B cell (primary cell): ENCODE measurements at regions not wholly inside any gene's neighbourhood (a gene's known extent, or its start where the extent isn't known, plus 50 kb on each side); places are given as distances from the start of the nearest gene placed in this dataset.

Experiments used
- ATAC-seq: fragments of 200-7000 bp; cut with Tn5 transposase; one replicate; pipeline ENCODE4 v1.10.0; 2021; ENCODE audit warnings: low read depth, mild to moderate bottlenecking, moderate number of reproducible peaks, moderate library complexity
- CTCF ChIA-PET: fragments of 350-600 bp; sonication (Branson Sonifier 250); formaldehyde crosslinking; loops from one replicate; lab custom pipeline; 2021; ENCODE audit warnings: antibody characterized with exemption, inconsistent platforms; lab: Charles Lee
- POLR2A ChIA-PET: fragments of 350-600 bp; sonication (Branson Sonifier 250); formaldehyde crosslinking; loops from one replicate; lab custom pipeline; 2021; ENCODE audit warnings: antibody characterized with exemption; lab: Charles Lee
- DNase-seq: peaks from one replicate; pipeline ENCODE4 v3.0.0; 2013
- H2AFZ ChIP-seq: 2 replicates; pipeline ENCODE4 v1.6.1; 2012; ENCODE audit warnings: mild to moderate bottlenecking, low read depth, low read length; ENCODE audit not compliant: insufficient read depth, poor library complexity, severe bottlenecking
- H3K27ac ChIP-seq, 2 donors: 1 replicate in 1 of 2; 2 replicates in 1 of 2; pipeline ENCODE4 v1.5.1; 2012 to 2013; ENCODE audit warnings: low read length in 2 of 2, mild to moderate bottlenecking in 2 of 2, moderate library complexity in 1 of 2
- H3K27me3 ChIP-seq, 4 experiments: fragments of 200-600 bp in 1 of 4; sonication (generic) in 1 of 4; replicated peaks in 1 of 4; 1 replicate in 2 of 4; 2 replicates in 2 of 4; pipeline versions ENCODE4 v1.6.1 to v1.7.0; 2013 to 2016; ENCODE audit warnings: low read length in 3 of 4, mild to moderate bottlenecking in 2 of 4, mixed read lengths in 1 of 4, moderate library complexity in 1 of 4; ENCODE audit not compliant: insufficient read depth in 4 of 4, control insufficient read depth in 3 of 4; ENCODE audit errors: control extremely low read depth in 1 of 4
- H3K36me3 ChIP-seq, 2 experiments: replicated peaks in 1 of 2; 1 replicate in 1 of 2; 2 replicates in 1 of 2; pipeline versions ENCODE4 v1.6.1 to v1.7.1; 2013; ENCODE audit warnings: low read length in 1 of 2; ENCODE audit not compliant: insufficient read depth in 2 of 2, control insufficient read depth in 1 of 2; ENCODE audit errors: control extremely low read depth in 1 of 2, extremely low read depth in 1 of 2
- H3K4me1 ChIP-seq, 2 donors: fragments of 200-600 bp in 1 of 2; sonication (generic) in 1 of 2; 1 replicate in 1 of 2; 2 replicates in 1 of 2; pipeline versions ENCODE4 v1.5.1 to v1.6.1; 2013 to 2017; ENCODE audit warnings: low read length in 2 of 2; ENCODE audit not compliant: control insufficient read depth in 2 of 2, insufficient read depth in 2 of 2
- H3K4me2 ChIP-seq: replicated peaks from 2 replicates; pipeline ENCODE3; 2012; ENCODE audit warnings: mild to moderate bottlenecking, low read depth, low read length; ENCODE audit not compliant: poor library complexity, severe bottlenecking
- H3K4me3 ChIP-seq, 5 experiments: fragments of 200-600 bp in 1 of 5; sonication (generic) in 1 of 5; 1 replicate in 3 of 5; 2 replicates in 2 of 5; pipeline versions ENCODE4 v1.5.1 to v1.7.0; 2011 to 2016; ENCODE audit warnings: low read length in 4 of 5, mild to moderate bottlenecking in 4 of 5, low read depth in 2 of 5, control low read depth in 1 of 5, moderate library complexity in 1 of 5; ENCODE audit not compliant: insufficient read depth in 1 of 5; ENCODE audit errors: control extremely low read depth in 1 of 5, extremely low read depth in 1 of 5
- H3K79me2 ChIP-seq: fragments of 200-600 bp; sonication (generic); one replicate; pipeline ENCODE4 v1.6.0; 2016; ENCODE audit warnings: low read length; ENCODE audit not compliant: control insufficient read depth, insufficient read depth
- H3K9ac ChIP-seq: fragments of 200-600 bp; sonication (generic); 2 replicates; pipeline ENCODE4 v1.6.1; 2017; ENCODE audit warnings: mild to moderate bottlenecking, low read length, moderate library complexity
- H3K9me3 ChIP-seq, 3 donors: one replicate each; pipeline versions ENCODE4 v1.6.1 to v1.7.1; 2013; ENCODE audit warnings: low read length in 2 of 3; ENCODE audit not compliant: control insufficient read depth in 2 of 3, insufficient read depth in 1 of 3; ENCODE audit errors: control extremely low read depth in 1 of 3
- H4K20me1 ChIP-seq: 2 replicates; pipeline ENCODE4 v1.6.0; 2012; ENCODE audit warnings: mild to moderate bottlenecking, low read length; ENCODE audit not compliant: insufficient read depth, control insufficient read depth, poor library complexity, severe bottlenecking
- H3K27ac Mint-ChIP-seq: one replicate; pipeline ENCODE4 v1.8.0; 2021; ENCODE audit warnings: mixed read lengths
- H3K27me3 Mint-ChIP-seq: one replicate; pipeline ENCODE4 v1.8.0; 2021; ENCODE audit warnings: mixed read lengths
- H3K4me1 Mint-ChIP-seq: one replicate; pipeline ENCODE4 v1.8.0; 2021; ENCODE audit warnings: mixed read lengths
- H3K4me3 Mint-ChIP-seq: one replicate; pipeline ENCODE4 v1.8.0; 2021; ENCODE audit warnings: mixed read lengths
- H3K9me3 Mint-ChIP-seq: one replicate; pipeline ENCODE4 v1.8.0; 2022; ENCODE audit warnings: mixed read lengths; ENCODE audit not compliant: insufficient read depth
- CTCF ChIP-seq: fragments of 200-600 bp; IDR thresholded peaks from one replicate; pipeline ENCODE4 v1.8.0; 2022; ENCODE audit warnings: antibody characterized with exemption, mild to moderate bottlenecking
- EZH2 ChIP-seq: IDR thresholded peaks from 2 replicates; pipeline ENCODE4 v1.6.1; 2012; ENCODE audit warnings: borderline replicate concordance, low read depth, mild to moderate bottlenecking, moderate library complexity, low read length; ENCODE audit not compliant: insufficient read depth, poor library complexity, severe bottlenecking
- WGBS: methylation state at CpG from one replicate; pipeline ENCODE4 v1.1.5; 2013; ENCODE audit warnings: missing lambda C conversion rate; ENCODE audit not compliant: insufficient coverage; 5-methylcytosine and 5-hydroxymethylcytosine counted together
- intact Hi-C: fragments of 100-400 bp; cut with micrococcal nuclease; formaldehyde crosslinking; loops from one replicate; pipeline ENCODE4 v1.10.0; 2022

GRCh38 chr3:145620002-145620401, 541.0 kb downstream of the PLOD2 start:
- no peaks in the 10 kb centered on the region for H3K4me1 Mint-ChIP-seq
- no peaks in the 10 kb centered on the region for H3K36me3 ChIP-seq
- H3K27ac Mint-ChIP-seq = no peak overlapping the region
- H3K27me3 Mint-ChIP-seq = no peaks in the 10 kb centered on the region
- no peaks in the 10 kb centered on the region for H3K79me2 ChIP-seq
- H3K4me3 Mint-ChIP-seq = no peak overlapping the region
- no peak overlapping the region for H2AFZ ChIP-seq
- intact Hi-C loops = no loop called here
- H4K20me1 ChIP-seq = no peaks in the 10 kb centered on the region
- H3K4me2 ChIP-seq = no peak overlapping the region
- no peak for DNase-seq
- no peaks in the 10 kb centered on the region for H3K4me1 ChIP-seq
- CTCF ChIA-PET = no interaction called here
- H3K9ac ChIP-seq = no peak overlapping the region
- POLR2A ChIA-PET = no interaction called here
- H3K9me3 ChIP-seq = peaks cover 0 to 12% (median 0%) of the 10 kb centered on the region in 3 donors
- H3K27ac ChIP-seq = no peak overlapping the region
- no peak overlapping the region for H3K4me3 ChIP-seq
- TF ChIP-seq CTCF (no peak), EZH2 (no peak)
- no peak for ATAC-seq
- H3K27me3 ChIP-seq = no peaks in the 10 kb centered on the region
- H3K9me3 Mint-ChIP-seq = no peaks in the 10 kb centered on the region
- WGBS = 89% methylated on average over 2 of the region's 3 CpGs

- intact Hi-C loops = no loop called here
- H3K27me3 ChIP-seq = no peaks in the 10 kb centered on the region
- Mint-ChIP-seq H3K27me3 (no peaks in the 10 kb centered on the region), H3K27ac (no peak overlapping the region), H3K9me3 (no peaks in the 10 kb centered on the region), H3K4me3 (no peak overlapping the region), H3K4me1 (no peaks in the 10 kb centered on the region)
- ATAC-seq (no peak), DNase-seq (no peak)
- no peak overlapping the region for H3K27ac ChIP-seq
- CTCF ChIA-PET = no interaction called here
- no peaks in the 10 kb centered on the region for H3K36me3 ChIP-seq
- no peaks in the 10 kb centered on the region for H3K79me2 ChIP-seq
- H2AFZ ChIP-seq = no peak overlapping the region
- H3K9ac ChIP-seq = no peak overlapping the region
- H3K4me1 ChIP-seq = no peaks in the 10 kb centered on the region
- H3K4me2 ChIP-seq = no peak overlapping the region
- TF ChIP-seq CTCF (no peak), EZH2 (no peak)
- H3K9me3 ChIP-seq = peaks cover 0 to 12% (median 0%) of the 10 kb centered on the region in 3 donors
- no peaks in the 10 kb centered on the region for H4K20me1 ChIP-seq
- POLR2A ChIA-PET = no interaction called here
- H3K4me3 ChIP-seq = no peak overlapping the region
These were observed 540.5 kb downstream of the PLOD2 start for GRCh38 chr3:145620486-145620885.
